SK-N-MC (cell line): ENCODE measurements at regions not wholly inside any gene's neighbourhood (a gene's known extent, or its start where the extent isn't known, plus 50 kb on each side); places are given as distances from the start of the nearest gene placed in this dataset.

Source experiments
- EZH2 ChIP-seq: fragments of 200-600 bp; sonication (generic); IDR thresholded peaks from one replicate; pipeline ENCODE4 v1.6.1; 2017; ENCODE audit warnings: antibody characterized with exemption
- FOXP2 ChIP-seq: optimal IDR thresholded peaks from 2 replicates; pipeline ENCODE3; 2011; ENCODE audit warnings: mild to moderate bottlenecking, moderate library complexity; ENCODE audit not compliant: insufficient read depth; ENCODE audit errors: extremely low read length, control extremely low read depth
- POLR2AphosphoS5 ChIP-seq: IDR thresholded peaks from 2 replicates; pipeline ENCODE4 v1.6.1; 2012; ENCODE audit warnings: mild to moderate bottlenecking, low read depth, low read length, borderline replicate concordance

- TF ChIP-seq POLR2AphosphoS5 (no peak), EZH2 (no peak), FOXP2 (no peak)
Measured at GRCh38 chr13:30049692-30050091, 199.3 kb upstream of the UBL3 start.
